Sigmoid colon (tissue), 6 donors: ENCODE measurements at regions not wholly inside any gene's neighbourhood (a gene's known extent, or its start where the extent isn't known, plus 50 kb on each side); places are given as distances from the start of the nearest gene placed in this dataset.

ENCODE experiments used
- DNase-seq: peaks from one replicate; pipeline ENCODE4 v3.0.0-alpha.2; 2019
- H3K27ac ChIP-seq, 4 donors: fragments of 200-600 bp; sonication (generic); one replicate each; pipeline ENCODE4 v1.5.1; 2016 to 2019; ENCODE audit warnings: mild to moderate bottlenecking in 1 of 4
- H3K27me3 ChIP-seq, 3 donors: fragments of 200-600 bp; sonication (generic); one replicate each; pipeline ENCODE4 v1.5.1; 2019; ENCODE audit warnings: mild to moderate bottlenecking in 1 of 3
- H3K36me3 ChIP-seq, 4 donors: fragments of 200-600 bp; sonication (generic); one replicate each; pipeline ENCODE4 v1.5.1; 2016 to 2019
- H3K4me1 ChIP-seq, 4 donors: fragments of 200-600 bp; sonication (generic); one replicate each; pipeline ENCODE4 v1.5.1; 2017 to 2019
- H3K4me3 ChIP-seq, 4 donors: fragments of 200-600 bp; sonication (generic); one replicate each; pipeline ENCODE4 v1.5.1; 2017 to 2019; ENCODE audit warnings: mild to moderate bottlenecking in 2 of 4, moderate library complexity in 1 of 4
- H3K9me3 ChIP-seq, 4 donors: fragments of 200-600 bp in 3 of 4; sonication (generic) in 3 of 4; one replicate each; pipeline versions ENCODE4 v1.5.1 to v1.6.1; 2013 to 2019
- CTCF ChIP-seq, 4 experiments: fragments of 450-650 bp in 3 of 4; fragments of 200-600 bp in 1 of 4; IDR thresholded peaks; one replicate each; pipeline ENCODE4 v1.5.1; 2016 to 2019; ENCODE audit warnings: antibody characterized with exemption in 4 of 4, mild to moderate bottlenecking in 3 of 4, moderate library complexity in 2 of 4
- EP300 ChIP-seq, 4 donors: sonication (generic); formaldehyde crosslinking; IDR thresholded peaks; one replicate each; pipeline ENCODE4 v1.6.1; 2017; ENCODE audit warnings: antibody characterized with exemption in 4 of 4
- POLR2A ChIP-seq, 2 donors: fragments of 450-650 bp; IDR thresholded peaks; one replicate each; pipeline ENCODE4 v1.6.1; 2016; ENCODE audit warnings: antibody characterized with exemption in 2 of 2, mild to moderate bottlenecking in 2 of 2, moderate library complexity in 2 of 2
- POLR2AphosphoS5 ChIP-seq, 4 donors: sonication (generic); formaldehyde crosslinking; IDR thresholded peaks; one replicate each; pipeline ENCODE4 v1.6.1; 2017; ENCODE audit warnings: antibody characterized with exemption in 4 of 4
- WGBS, 2 donors: extraction: QIAGEN DNeasy Blood & Tissue Kit; methylation state at CpG; one replicate each; pipeline ENCODE4 v1.1.7; 2013; 5-methylcytosine and 5-hydroxymethylcytosine counted together
- intact Hi-C: fragments of 100-400 bp; cut with DNase I; formaldehyde crosslinking; loops from one replicate; pipeline ENCODE4 v1.15.1; 2023
- donor health status: healthy with polysubstance abuse.
- donor health status: healthy.

- DNase-seq, result no peak
- no peak overlapping the region for H3K4me3 ChIP-seq
- no peaks in the 10 kb centered on the region for H3K27me3 ChIP-seq
- H3K27ac ChIP-seq, result no peak overlapping the region
- no peaks in the 10 kb centered on the region for H3K9me3 ChIP-seq
- TF ChIP-seq POLR2AphosphoS5 (IDR thresholded peaks at IDR 0.05) (no peak), EP300 (IDR thresholded peaks at IDR 0.05) (no peak), POLR2A (IDR thresholded peaks at IDR 0.05) (no peak), CTCF (IDR thresholded peaks at IDR 0.05) (no peak)
- no peaks in the 10 kb centered on the region for H3K4me1 ChIP-seq
- H3K36me3 ChIP-seq, result no peaks in the 10 kb centered on the region
- 86 to 91% methylated on average over 4 of the region's 4 CpGs for WGBS, 2 donors
- intact Hi-C loops, result no loop called here
Observed at GRCh38 chr7:26443751-26444150, 152.1 kb downstream of the SNX10 start.

GRCh38 chr7:26444555-26444954 is 152.9 kb downstream of the SNX10 start:
- 78 to 90% methylated on average over 2 of the region's 2 CpGs for WGBS, 2 donors
- Histone ChIP-seq H3K36me3 (no peaks in the 10 kb centered on the region), H3K9me3 (no peaks in the 10 kb centered on the region), H3K4me1 (peaks cover 0 to 2% (median 0%) of the 10 kb centered on the region in 4 donors), H3K27me3 (no peaks in the 10 kb centered on the region), H3K4me3 (no peak overlapping the region), H3K27ac (no peak overlapping the region)
- intact Hi-C loops, result no loop called here
- TF ChIP-seq POLR2A (IDR thresholded peaks at IDR 0.05) (no peak), EP300 (IDR thresholded peaks at IDR 0.05) (no peak), CTCF (IDR thresholded peaks at IDR 0.05) (no peak), POLR2AphosphoS5 (IDR thresholded peaks at IDR 0.05) (no peak)
- no peak for DNase-seq

- H3K36me3 ChIP-seq, result no peaks in the 10 kb centered on the region
- intact Hi-C loops, result no loop called here
- no peak overlapping the region for H3K4me3 ChIP-seq
- H3K27ac ChIP-seq, result no peak overlapping the region
- H3K9me3 ChIP-seq, result no peaks in the 10 kb centered on the region
- WGBS, 2 donors, result 49 to 71% methylated on average over 1 of the region's 1 CpG
- H3K27me3 ChIP-seq, result no peaks in the 10 kb centered on the region
- DNase-seq, result no peak
- no peak for TF ChIP-seq POLR2AphosphoS5 (IDR thresholded peaks at IDR 0.05)
- no peak for TF ChIP-seq POLR2A (IDR thresholded peaks at IDR 0.05)
- no peak for TF ChIP-seq CTCF (IDR thresholded peaks at IDR 0.05)
- TF ChIP-seq EP300 (IDR thresholded peaks at IDR 0.05), result no peak
- H3K4me1 ChIP-seq, result peaks cover 0 to 6% (median 0%) of the 10 kb centered on the region in 4 donors
Observed at GRCh38 chr7:26447116-26447515, 155.5 kb downstream of the SNX10 start.

GRCh38 chr7:26449175-26450165 is 157.8 kb downstream of the SNX10 start:
- Histone ChIP-seq H3K27me3 (no peaks in the 10 kb centered on the region), H3K36me3 (no peaks in the 10 kb centered on the region), H3K4me1 (peaks cover 0 to 6% (median 0%) of the 10 kb centered on the region in 4 donors), H3K4me3 (no peak overlapping the region), H3K9me3 (no peaks in the 10 kb centered on the region), H3K27ac (no peak overlapping the region)
- intact Hi-C loops, result no loop called here
- 76 to 77% methylated on average over 12 of the region's 12 CpGs for WGBS, 2 donors
- no peak for TF ChIP-seq POLR2AphosphoS5 (IDR thresholded peaks at IDR 0.05)
- TF ChIP-seq POLR2A (IDR thresholded peaks at IDR 0.05), result no peak
- no peak for TF ChIP-seq EP300 (IDR thresholded peaks at IDR 0.05)
- no peak for DNase-seq

GRCh38 chr7:26451997-26452396 is 160.3 kb downstream of the SNX10 start:
- H3K36me3 ChIP-seq, result no peaks in the 10 kb centered on the region
- H3K9me3 ChIP-seq, result no peaks in the 10 kb centered on the region
- no peak overlapping the region for H3K4me3 ChIP-seq
- intact Hi-C loops, result no loop called here
- no peak overlapping the region for H3K27ac ChIP-seq
- H3K27me3 ChIP-seq, result no peaks in the 10 kb centered on the region
- TF ChIP-seq POLR2AphosphoS5 (IDR thresholded peaks at IDR 0.05), result no peak
- no peak for TF ChIP-seq EP300 (IDR thresholded peaks at IDR 0.05)
- no peak for TF ChIP-seq CTCF (IDR thresholded peaks at IDR 0.05)
- no peak for TF ChIP-seq POLR2A (IDR thresholded peaks at IDR 0.05)
- peaks cover 0 to 6% (median 0%) of the 10 kb centered on the region in 4 donors for H3K4me1 ChIP-seq
- WGBS, 2 donors, result 76 to 79% methylated on average over 3 of the region's 3 CpGs
- no peak for DNase-seq
